HAP-1 (cell line): ENCODE measurements at regions not wholly inside any gene's neighbourhood (a gene's known extent, or its start where the extent isn't known, plus 50 kb on each side); places are given as distances from the start of the nearest gene placed in this dataset.

Experiments
- DNase-seq, 2 experiments: peaks; one replicate each; pipeline ENCODE4 v3.0.0-alpha.2; 2016 to 2020; ENCODE audit warnings: low spot score in 2 of 2
- H3K27me3 ChIP-seq: fragments of 250-450 bp; sonication (Bioruptor Pico); 2 replicates; pipeline ENCODE4 v1.5.1; 2020; ENCODE audit warnings: low read depth, mild to moderate bottlenecking, moderate library complexity
- H3K36me3 ChIP-seq: fragments of 250-450 bp; sonication (Bioruptor Pico); replicated peaks from 2 replicates; pipeline ENCODE4 v1.5.1; 2020; ENCODE audit warnings: mild to moderate bottlenecking
- H3K4me1 ChIP-seq: fragments of 250-450 bp; sonication (Bioruptor Pico); 2 replicates; pipeline ENCODE4 v1.5.1; 2020; ENCODE audit warnings: mild to moderate bottlenecking
- H3K4me3 ChIP-seq: fragments of 250-450 bp; sonication (Bioruptor Pico); 2 replicates; pipeline ENCODE4 v1.5.1; 2020; ENCODE audit warnings: mild to moderate bottlenecking, moderate library complexity
- H3K9me3 ChIP-seq: fragments of 250-450 bp; sonication (Bioruptor Pico); 2 replicates; pipeline ENCODE4 v1.5.1; 2020; ENCODE audit warnings: mild to moderate bottlenecking, moderate library complexity
- in situ Hi-C: fragments of 300-500 bp; cut with MboI; formaldehyde crosslinking; loops from 3 replicates; pipeline ENCODE4 v1.14.3; 2020; ENCODE audit warnings: low sequenced_read_pairs, inconsistent platforms, mixed read lengths

DNA sequence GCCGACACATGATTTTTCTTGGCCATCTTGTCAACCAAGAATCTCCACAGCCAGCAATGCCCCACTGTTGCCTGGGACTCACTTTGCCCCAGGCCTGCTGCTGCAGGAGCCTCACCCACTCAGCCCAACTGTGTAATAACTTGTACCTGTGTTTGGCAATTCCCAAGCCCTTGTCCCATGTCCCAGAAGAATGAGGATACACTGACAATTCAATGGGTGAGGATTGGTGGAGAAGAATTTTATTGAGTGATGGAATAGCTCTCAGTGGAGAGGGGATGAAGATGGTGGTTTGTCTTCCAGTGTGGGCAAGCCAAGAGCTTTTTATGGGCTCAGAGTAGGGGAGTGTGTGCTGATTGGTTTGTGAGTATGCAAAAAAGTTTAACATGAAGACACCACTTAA lies 861.9 kb downstream of the TFAP2A start:
- H3K4me3 ChIP-seq: no peak overlapping the region
- no peak for DNase-seq
- no peaks in the 10 kb centered on the region for H3K27me3 ChIP-seq
- H3K9me3 ChIP-seq: no peaks in the 10 kb centered on the region
- no peaks in the 10 kb centered on the region for H3K4me1 ChIP-seq
- H3K36me3 ChIP-seq: no peaks in the 10 kb centered on the region
- in situ Hi-C loops: no loop called here

DNA sequence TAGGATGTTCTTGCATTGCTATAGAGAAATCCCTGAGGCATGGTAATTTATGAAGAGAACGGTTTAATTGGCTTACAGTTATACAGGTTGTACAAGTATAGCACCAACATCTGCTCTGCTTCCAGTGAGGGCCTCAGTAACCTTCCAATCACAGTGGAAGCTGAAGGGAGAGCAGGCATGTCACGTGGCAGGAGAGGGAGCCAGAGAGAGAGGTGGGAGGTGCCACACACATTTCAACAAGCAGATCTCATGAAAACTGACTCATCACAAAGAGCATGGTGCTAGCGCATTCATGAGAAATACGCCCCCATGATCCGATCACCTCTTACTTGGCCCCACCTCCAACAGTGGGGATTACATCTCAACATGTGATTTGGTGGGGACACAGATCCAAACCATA lies 871.2 kb downstream of the TFAP2A start:
- in situ Hi-C loops: loop anchor here (25.0 kb wide), 1 partner anchor 894 kb away; no protein-coding TSS in a partner anchor
- no peaks in the 10 kb centered on the region for H3K9me3 ChIP-seq
- DNase-seq: no peak
- H3K4me3 ChIP-seq: no peak overlapping the region
- no peaks in the 10 kb centered on the region for H3K27me3 ChIP-seq
- H3K36me3 ChIP-seq: no peaks in the 10 kb centered on the region
- H3K4me1 ChIP-seq: no peaks in the 10 kb centered on the region

- no peaks in the 10 kb centered on the region for H3K27me3 ChIP-seq
- H3K36me3 ChIP-seq: no peaks in the 10 kb centered on the region
- in situ Hi-C loops: loop anchor here (25.0 kb wide), 1 partner anchor 897 kb away; no protein-coding TSS in a partner anchor
- DNase-seq: peak; percentile 11 to 29
- no peak overlapping the region for H3K4me3 ChIP-seq
- no peaks in the 10 kb centered on the region for H3K4me1 ChIP-seq
- H3K9me3 ChIP-seq: no peaks in the 10 kb centered on the region
Observed at GRCh38 chr6:9540534-9541126, 874.2 kb downstream of the TFAP2A start.

GRCh38 chr6:9540126-9540525 lies 874.7 kb downstream of the TFAP2A start:
- Histone ChIP-seq H3K4me1 (no peaks in the 10 kb centered on the region), H3K36me3 (no peaks in the 10 kb centered on the region), H3K27me3 (no peaks in the 10 kb centered on the region), H3K4me3 (no peak overlapping the region), H3K9me3 (no peaks in the 10 kb centered on the region)
- in situ Hi-C loops: loop anchor here (25.0 kb wide), 1 partner anchor 897 kb away; no protein-coding TSS in a partner anchor
- no peak for DNase-seq

DNA sequence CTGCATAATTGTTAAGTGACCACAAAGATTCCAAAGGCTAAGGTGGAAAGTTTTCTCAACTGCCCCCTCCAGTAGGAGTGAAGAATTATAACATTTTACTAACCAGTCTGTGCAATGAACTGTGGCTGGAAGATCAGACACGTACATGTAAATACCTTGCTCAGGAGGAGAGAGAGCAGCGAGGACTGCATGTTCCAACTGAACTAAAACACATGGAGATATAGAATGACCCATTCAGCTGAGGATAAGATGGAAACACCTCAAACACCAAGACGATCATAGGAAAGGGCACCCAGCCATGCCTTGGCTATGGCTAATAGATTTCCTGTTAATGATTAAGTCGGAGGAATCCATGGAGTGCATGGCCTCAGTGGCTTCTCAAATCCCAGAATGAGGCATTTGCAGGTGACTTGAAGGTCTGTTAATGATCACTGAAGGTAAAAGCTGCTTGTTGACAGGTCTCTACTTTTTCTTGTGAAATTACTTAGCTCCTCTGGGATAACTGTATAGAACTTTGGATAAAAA lies 875.6 kb downstream of the TFAP2A start:
- Histone ChIP-seq H3K4me3 (no peak overlapping the region), H3K27me3 (no peaks in the 10 kb centered on the region), H3K4me1 (no peaks in the 10 kb centered on the region), H3K9me3 (no peaks in the 10 kb centered on the region), H3K36me3 (no peaks in the 10 kb centered on the region)
- in situ Hi-C loops: loop anchor here (25.0 kb wide), 1 partner anchor 898 kb away; no protein-coding TSS in a partner anchor
- DNase-seq: no peak

GRCh38 chr6:9537381-9537780 lies 877.5 kb downstream of the TFAP2A start:
- in situ Hi-C loops: loop anchor here (25.0 kb wide), 1 partner anchor 900 kb away; no protein-coding TSS in a partner anchor
- DNase-seq: no peak

GRCh38 chr6:9535106-9535505 lies 879.8 kb downstream of the TFAP2A start:
- H3K9me3 ChIP-seq: no peaks in the 10 kb centered on the region
- H3K36me3 ChIP-seq: no peaks in the 10 kb centered on the region
- no peak for DNase-seq
- H3K4me1 ChIP-seq: no peaks in the 10 kb centered on the region
- in situ Hi-C loops: loop anchor here (25.0 kb wide), 1 partner anchor 902 kb away; no protein-coding TSS in a partner anchor
- H3K27me3 ChIP-seq: no peaks in the 10 kb centered on the region
- H3K4me3 ChIP-seq: no peak overlapping the region

More at GRCh38 chr6:9537381-9537780, 877.5 kb downstream of the TFAP2A start:
- H3K4me3 ChIP-seq: no peak overlapping the region
- no peaks in the 10 kb centered on the region for H3K4me1 ChIP-seq
- H3K27me3 ChIP-seq: no peaks in the 10 kb centered on the region
- no peaks in the 10 kb centered on the region for H3K9me3 ChIP-seq
- no peaks in the 10 kb centered on the region for H3K36me3 ChIP-seq

- no peaks in the 10 kb centered on the region for H3K27me3 ChIP-seq
- no peaks in the 10 kb centered on the region for H3K9me3 ChIP-seq
- no peak overlapping the region for H3K4me3 ChIP-seq
- in situ Hi-C loops: loop anchor here (25.0 kb wide), 1 partner anchor 904 kb away; no protein-coding TSS in a partner anchor
- no peaks in the 10 kb centered on the region for H3K36me3 ChIP-seq
- DNase-seq: no peak
- H3K4me1 ChIP-seq: no peaks in the 10 kb centered on the region
Observed at GRCh38 chr6:9532621-9533557, 882.0 kb downstream of the TFAP2A start.

GRCh38 chr6:9527679-9528286 lies 887.1 kb downstream of the TFAP2A start:
- H3K4me3 ChIP-seq: no peak overlapping the region
- no peak for DNase-seq
- no peaks in the 10 kb centered on the region for H3K9me3 ChIP-seq
- in situ Hi-C loops: loop anchor here (25.0 kb wide), 1 partner anchor 910 kb away; no protein-coding TSS in a partner anchor
- H3K4me1 ChIP-seq: no peaks in the 10 kb centered on the region
- no peaks in the 10 kb centered on the region for H3K36me3 ChIP-seq
- no peaks in the 10 kb centered on the region for H3K27me3 ChIP-seq

DNA sequence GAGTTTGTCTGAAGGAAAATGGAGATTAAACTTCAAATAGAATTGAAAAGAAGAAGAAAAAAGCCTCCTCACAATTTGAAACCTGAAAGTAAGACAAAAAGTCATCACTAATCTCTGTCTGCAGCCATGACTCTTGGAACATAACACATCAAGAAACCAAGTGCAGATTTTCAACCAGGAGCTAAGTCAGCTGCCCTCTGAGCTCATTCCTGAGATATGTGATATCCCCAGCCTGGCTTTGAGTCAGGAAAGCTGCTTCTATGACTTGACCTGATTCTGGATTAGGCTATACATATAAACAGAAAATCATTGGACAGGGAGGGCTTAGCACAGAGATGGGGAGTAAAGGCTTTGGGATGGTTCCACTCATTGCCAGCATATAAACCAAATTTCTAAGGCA lies 891.4 kb downstream of the TFAP2A start:
- H3K36me3 ChIP-seq: no peaks in the 10 kb centered on the region
- H3K4me3 ChIP-seq: no peak overlapping the region
- no peaks in the 10 kb centered on the region for H3K27me3 ChIP-seq
- no peak for DNase-seq
- no peaks in the 10 kb centered on the region for H3K9me3 ChIP-seq
- in situ Hi-C loops: no loop called here
- H3K4me1 ChIP-seq: no peaks in the 10 kb centered on the region

GRCh38 chr6:9522101-9522500 lies 892.8 kb downstream of the TFAP2A start:
- DNase-seq: no peak
- in situ Hi-C loops: no loop called here
- no peaks in the 10 kb centered on the region for H3K36me3 ChIP-seq
- H3K27me3 ChIP-seq: no peaks in the 10 kb centered on the region
- H3K4me1 ChIP-seq: no peaks in the 10 kb centered on the region
- H3K4me3 ChIP-seq: no peak overlapping the region
- no peaks in the 10 kb centered on the region for H3K9me3 ChIP-seq

- in situ Hi-C loops: no loop called here
- no peaks in the 10 kb centered on the region for H3K4me1 ChIP-seq
- H3K9me3 ChIP-seq: no peaks in the 10 kb centered on the region
- H3K4me3 ChIP-seq: no peak overlapping the region
- H3K36me3 ChIP-seq: no peaks in the 10 kb centered on the region
- no peaks in the 10 kb centered on the region for H3K27me3 ChIP-seq
- DNase-seq: no peak
Observed at GRCh38 chr6:9521152-9521530, 893.7 kb downstream of the TFAP2A start.

DNA sequence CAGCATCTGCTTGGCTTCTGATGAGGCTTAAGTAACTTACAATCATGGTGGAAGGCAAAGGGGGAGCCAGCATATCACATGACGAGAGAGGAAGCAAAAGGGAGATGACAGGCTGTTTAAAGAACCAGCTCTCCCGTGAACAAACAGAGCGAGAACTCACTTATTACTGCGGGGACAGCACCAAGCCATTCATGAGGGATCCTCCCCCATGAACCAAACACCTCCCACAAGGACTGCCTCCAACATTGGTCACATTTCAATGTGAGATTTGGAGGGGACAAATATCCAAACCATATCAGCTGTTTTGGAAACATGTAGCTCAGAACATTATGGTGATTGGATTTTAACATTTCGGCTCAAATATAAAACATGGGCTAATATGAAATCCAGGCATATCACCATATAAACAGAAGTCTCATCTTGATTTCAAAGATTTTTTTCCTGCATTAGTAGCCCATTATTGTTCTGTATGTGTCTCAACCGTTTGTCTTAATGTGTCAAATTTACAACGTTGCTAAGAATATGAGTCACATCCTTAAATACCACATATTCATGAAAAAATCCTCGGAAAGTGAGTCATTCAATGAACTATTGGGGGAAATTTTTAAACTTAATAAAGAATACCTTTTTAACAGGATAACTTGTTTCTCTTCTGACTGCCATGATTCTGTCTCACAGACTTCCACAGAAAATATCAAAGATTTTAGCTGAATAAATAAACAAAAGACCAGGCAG lies 894.3 kb downstream of the TFAP2A start:
- Histone ChIP-seq H3K9me3 (no peaks in the 10 kb centered on the region), H3K4me1 (no peaks in the 10 kb centered on the region), H3K27me3 (no peaks in the 10 kb centered on the region), H3K36me3 (no peaks in the 10 kb centered on the region), H3K4me3 (no peak overlapping the region)
- in situ Hi-C loops: no loop called here
- DNase-seq: no peak
